ENCODE measurements at regions not wholly inside any gene's neighbourhood (a gene's known extent, or its start where the extent isn't known, plus 50 kb on each side); places are given as distances from the start of the nearest gene placed in this dataset.

DNA sequence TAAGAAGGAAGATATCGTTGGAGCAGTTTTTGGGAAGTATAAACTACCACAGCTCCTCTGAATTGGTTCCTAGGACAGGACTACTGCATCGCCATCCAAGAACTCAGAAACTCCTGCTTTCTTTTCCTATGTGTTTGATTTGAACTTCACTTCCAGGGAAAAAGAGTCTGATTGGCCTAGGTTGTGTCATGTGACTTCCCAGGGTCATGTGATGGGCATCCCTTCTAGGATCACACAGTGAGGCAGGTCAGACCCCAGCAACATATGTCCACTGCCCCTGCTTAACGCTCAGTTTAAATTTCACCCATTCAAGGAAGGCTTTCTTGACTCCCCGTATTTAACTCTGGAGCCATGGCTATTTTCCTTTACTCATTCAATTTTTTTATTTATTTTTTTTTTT is 445.2 kb upstream of the SALL1 start:
- H3K27me3 ChIP-seq (ENCODE audit: insufficient read depth, low read length), result no peaks in the 10 kb centered on the region
- CTCF ChIA-PET, result no interaction called here
- no peak overlapping the region for H3K4me3 ChIP-seq (replicated peaks in 1 of 2; ENCODE audit: low read depth in 1 of 2, low read length in 2 of 2)
- DNase-seq (ENCODE audit: low read depth, low spot score) (no peak), ATAC-seq (no peak)
- H3K36me3 ChIP-seq (ENCODE audit: control insufficient read depth in 1 of 2, insufficient read depth in 2 of 2, low read length in 2 of 2), result no peaks in the 10 kb centered on the region
- H3K9me2 ChIP-seq (ENCODE audit: insufficient read depth), result no peaks in the 10 kb centered on the region
- POLR2A ChIA-PET, result no interaction called here
- RAD21 ChIA-PET (ENCODE audit: low non-redundant PET in 1 of 2, low total read pairs in 2 of 2, uncharacterized antibody in 2 of 2, unreplicated experiment in 2 of 2), result no interaction called here
- H3K4me1 ChIP-seq (ENCODE audit: control insufficient read depth in 1 of 2, insufficient read depth in 2 of 2, low read length in 2 of 2), result no peaks in the 10 kb centered on the region
- intact Hi-C loops (cut with micrococcal nuclease), result no loop called here
- no peak for TF ChIP-seq POLR2AphosphoS5 (IDR thresholded peaks at IDR 0.05; ENCODE audit: low read depth, low read length)
- H3K79me2 ChIP-seq (ENCODE audit: insufficient read depth, low read length), result no peaks in the 10 kb centered on the region
- H3K9me3 ChIP-seq (ENCODE audit: control insufficient read depth in 1 of 2, insufficient read depth in 1 of 2, low read depth in 1 of 2, low read length in 2 of 2), result peaks cover 10 to 16% of the 10 kb centered on the region in 2 experiments; a peak in 2 of 4 replicates
- H4K20me1 ChIP-seq (ENCODE audit: insufficient read depth), result no peaks in the 10 kb centered on the region
- no TSS peak for BruUV-seq (replicated peaks)
- no peak overlapping the region for H3K9ac ChIP-seq (ENCODE audit: low read length)
- no peak overlapping the region for H3K27ac ChIP-seq (ENCODE audit: low read depth, low read length)
- H2AFZ ChIP-seq (ENCODE audit: low read depth, low read length, poor library complexity, severe bottlenecking), result no peak overlapping the region
- no peak overlapping the region for H3K4me2 ChIP-seq (ENCODE audit: low read length)

DNA sequence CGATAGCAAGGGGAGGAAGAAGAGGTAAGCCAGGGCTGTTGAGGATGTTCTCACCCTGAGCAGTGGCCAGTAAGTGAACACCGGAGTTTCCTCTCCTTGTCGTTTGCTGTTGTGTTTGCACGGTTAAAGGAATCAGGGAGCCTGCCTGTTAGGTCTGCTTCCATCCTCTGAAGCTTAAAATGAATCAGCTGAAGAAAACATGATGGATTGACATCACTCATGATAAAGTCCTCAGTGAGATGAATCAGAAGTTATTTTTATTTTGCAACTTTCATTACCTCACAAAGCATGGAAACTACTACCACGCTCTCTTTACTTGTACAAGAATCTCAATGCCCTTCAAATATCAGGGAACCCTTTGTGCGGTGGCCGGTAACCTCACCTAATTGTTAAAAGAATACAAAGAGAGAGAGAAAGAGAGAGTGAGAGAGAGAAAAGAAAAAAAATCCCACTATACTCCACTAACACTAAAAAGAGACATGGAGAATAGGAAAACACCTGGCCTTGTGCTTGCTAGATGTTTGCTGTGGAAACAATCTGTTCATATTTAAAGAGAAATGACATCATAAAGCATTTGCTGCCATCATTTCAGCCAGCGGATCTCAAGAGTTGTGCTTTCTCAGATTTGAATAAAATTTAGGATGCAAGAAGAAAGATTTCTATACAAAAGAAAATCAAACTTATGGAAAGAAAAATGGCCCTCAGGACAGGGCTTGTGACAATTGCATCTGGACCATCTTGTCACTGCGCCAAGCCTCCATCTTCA is 441.6 kb upstream of the SALL1 start:
- H4K20me1 ChIP-seq (ENCODE audit: insufficient read depth), result no peaks in the 10 kb centered on the region
- BruUV-seq (replicated peaks), result no TSS peak
- peaks cover 0 to 20% of the 10 kb centered on the region in 2 experiments; a peak in 2 of 4 replicates for H3K9me3 ChIP-seq (ENCODE audit: control insufficient read depth in 1 of 2, insufficient read depth in 1 of 2, low read depth in 1 of 2, low read length in 2 of 2)
- no peak for DNase-seq (ENCODE audit: low read depth, low spot score)
- no peak overlapping the region for H3K9ac ChIP-seq (ENCODE audit: low read length)
- ChIA-PET RAD21 (ENCODE audit: low non-redundant PET in 1 of 2, low total read pairs in 2 of 2, uncharacterized antibody in 2 of 2, unreplicated experiment in 2 of 2) (no interaction called here), POLR2A (no interaction called here), CTCF (no interaction called here)
- H3K36me3 ChIP-seq (ENCODE audit: control insufficient read depth in 1 of 2, insufficient read depth in 2 of 2, low read length in 2 of 2), result no peaks in the 10 kb centered on the region
- H3K27ac ChIP-seq (ENCODE audit: low read depth, low read length), result no peak overlapping the region
- intact Hi-C loops (cut with micrococcal nuclease), result no loop called here
- no peak for TF ChIP-seq ELF1 (IDR thresholded peaks at IDR 0.05; ENCODE audit: borderline replicate concordance, low read depth)
- TF ChIP-seq, protein P1, sequence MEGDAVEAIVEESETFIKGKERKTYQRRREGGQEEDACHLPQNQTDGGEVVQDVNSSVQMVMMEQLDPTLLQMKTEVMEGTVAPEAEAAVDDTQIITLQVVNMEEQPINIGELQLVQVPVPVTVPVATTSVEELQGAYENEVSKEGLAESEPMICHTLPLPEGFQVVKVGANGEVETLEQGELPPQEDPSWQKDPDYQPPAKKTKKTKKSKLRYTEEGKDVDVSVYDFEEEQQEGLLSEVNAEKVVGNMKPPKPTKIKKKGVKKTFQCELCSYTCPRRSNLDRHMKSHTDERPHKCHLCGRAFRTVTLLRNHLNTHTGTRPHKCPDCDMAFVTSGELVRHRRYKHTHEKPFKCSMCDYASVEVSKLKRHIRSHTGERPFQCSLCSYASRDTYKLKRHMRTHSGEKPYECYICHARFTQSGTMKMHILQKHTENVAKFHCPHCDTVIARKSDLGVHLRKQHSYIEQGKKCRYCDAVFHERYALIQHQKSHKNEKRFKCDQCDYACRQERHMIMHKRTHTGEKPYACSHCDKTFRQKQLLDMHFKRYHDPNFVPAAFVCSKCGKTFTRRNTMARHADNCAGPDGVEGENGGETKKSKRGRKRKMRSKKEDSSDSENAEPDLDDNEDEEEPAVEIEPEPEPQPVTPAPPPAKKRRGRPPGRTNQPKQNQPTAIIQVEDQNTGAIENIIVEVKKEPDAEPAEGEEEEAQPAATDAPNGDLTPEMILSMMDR (IDR thresholded peaks at IDR 0.05 in 2 of 3, conservative IDR thresholded peaks at IDR 0.05 in 1 of 3; ENCODE audit: borderline replicate concordance in 1 of 3, insufficient read depth in 1 of 3, low read depth in 2 of 3, low read length in 2 of 3), result no peak
- TF ChIP-seq FOSL1 (IDR thresholded peaks at IDR 0.05; ENCODE audit: low read depth), result no peak
- TF ChIP-seq RAD21 (IDR thresholded peaks at IDR 0.05; ENCODE audit: low read depth), result no peak
- TF ChIP-seq POLR2A (IDR thresholded peaks at IDR 0.05; ENCODE audit: borderline replicate concordance, extremely low read depth, insufficient read depth, insufficient read length), result no peak
- TF ChIP-seq TCF7L2 (IDR thresholded peaks at IDR 0.05; ENCODE audit: borderline replicate concordance, extremely low read depth, insufficient read depth, insufficient read length), result no peak
- H3K4me1 ChIP-seq (ENCODE audit: control insufficient read depth in 1 of 2, insufficient read depth in 2 of 2, low read length in 2 of 2), result no peaks in the 10 kb centered on the region
- no peaks in the 10 kb centered on the region for H3K9me2 ChIP-seq (ENCODE audit: insufficient read depth)
- H2AFZ ChIP-seq (ENCODE audit: low read depth, low read length, poor library complexity, severe bottlenecking), result no peak overlapping the region
- no peaks in the 10 kb centered on the region for H3K27me3 ChIP-seq (ENCODE audit: insufficient read depth, low read length)
- H3K4me2 ChIP-seq (ENCODE audit: low read length), result no peak overlapping the region
- no peaks in the 10 kb centered on the region for H3K79me2 ChIP-seq (ENCODE audit: insufficient read depth, low read length)
- no peak for ATAC-seq
- no peak overlapping the region for H3K4me3 ChIP-seq (replicated peaks in 1 of 2; ENCODE audit: low read depth in 1 of 2, low read length in 2 of 2)
